Ovary (tissue), 3 donors: ENCODE measurements at regions not wholly inside any gene's neighbourhood (a gene's known extent, or its start where the extent isn't known, plus 50 kb on each side); places are given as distances from the start of the nearest gene placed in this dataset.

ENCODE experiments used
- CTCF ChIP-seq, 3 donors: fragments of 450-650 bp in 2 of 3; fragments of 200-600 bp in 1 of 3; IDR thresholded peaks; one replicate each; pipeline versions ENCODE4 v1.5.1 to v1.8.0; 2016 to 2022; ENCODE audit warnings: antibody characterized with exemption in 3 of 3, mild to moderate bottlenecking in 1 of 3
- POLR2A ChIP-seq: fragments of 450-650 bp; IDR thresholded peaks from one replicate; pipeline ENCODE4 v1.6.1; 2017; ENCODE audit warnings: antibody characterized with exemption, mild to moderate bottlenecking, moderate library complexity
- donor health status: DM: no; HTN: no; CAD: no.

DNA sequence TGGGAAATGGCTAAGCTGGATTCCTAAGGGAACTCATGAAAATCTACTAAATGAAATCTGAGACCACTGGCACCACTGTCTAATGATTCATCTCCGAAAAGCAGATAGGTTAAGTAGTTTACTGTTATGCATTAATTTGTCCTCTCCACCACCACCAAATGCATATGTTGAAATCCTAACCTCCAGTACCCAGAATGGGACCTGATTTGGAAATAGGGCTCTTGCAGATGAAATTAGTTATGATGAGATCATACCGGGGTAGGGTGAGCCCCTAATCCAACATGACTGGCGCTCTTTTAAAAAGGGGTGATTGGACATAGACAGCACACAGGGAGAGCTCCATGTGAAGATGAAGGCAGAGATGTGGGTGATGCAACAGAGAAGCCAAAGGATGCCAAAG is 124.9 kb upstream of the GUCY1A1 start:
- TF ChIP-seq CTCF (IDR thresholded peaks at IDR 0.05), result no peak
- no peak for TF ChIP-seq POLR2A
